PC-3 (cell line): ENCODE measurements at regions not wholly inside any gene's neighbourhood (a gene's known extent, or its start where the extent isn't known, plus 50 kb on each side); places are given as distances from the start of the nearest gene placed in this dataset.

Experiments used
- ATAC-seq: fragments of 200-7000 bp; cut with Tn5 transposase; 2 replicates; pipeline ENCODE4 v1.9.1; 2020; ENCODE audit warnings: mild to moderate bottlenecking, moderate library complexity
- BruUV-seq: library from RNA; stranded (reverse); fragments of 400-500 nt; replicated peaks from 2 replicates; lab custom pipeline; 2021; lab: Mats Ljungman, UMichigan
- CTCF ChIA-PET: fragments of 300-600 bp; sonication (Branson Sonifier 250); formaldehyde crosslinking; loops from one replicate; lab custom pipeline; 2022; ENCODE audit warnings: antibody characterized with exemption; lab: Charles Lee
- POLR2A ChIA-PET: fragments of 300-600 bp; sonication (Branson Sonifier 250); formaldehyde crosslinking; loops from one replicate; lab custom pipeline; 2022; ENCODE audit warnings: antibody characterized with exemption; ENCODE audit not compliant: unreplicated experiment; lab: Charles Lee
- DNase-seq: peaks from one replicate; pipeline ENCODE4 v3.0.0-alpha.2; 2015
- H2AFZ ChIP-seq: fragments of 300-600 bp; sonication (generic); 2 replicates; pipeline ENCODE4 v1.6.0; 2016; ENCODE audit warnings: antibody characterized with exemption, low read length
- H3F3A ChIP-seq: fragments of 300-600 bp; sonication (generic); one replicate; pipeline ENCODE4 v1.6.0; 2017; ENCODE audit warnings: antibody characterized with exemption, low read length, control low read depth, mild to moderate bottlenecking; ENCODE audit not compliant: unreplicated experiment
- H3K27ac ChIP-seq: fragments of 300-600 bp; sonication (generic); 2 replicates; pipeline ENCODE4 v1.5.1; 2016; ENCODE audit warnings: mild to moderate bottlenecking, low read length
- H3K27me3 ChIP-seq: fragments of 300-600 bp; sonication (generic); 2 replicates; pipeline ENCODE4 v1.6.1; 2016; ENCODE audit warnings: low read length, mixed read lengths
- H3K36me3 ChIP-seq: fragments of 300-600 bp; sonication (generic); 2 replicates; pipeline ENCODE4 v1.6.1; 2016; ENCODE audit warnings: low read depth, mixed run types, low read length, mixed read lengths
- H3K4me1 ChIP-seq: fragments of 300-600 bp; sonication (generic); 2 replicates; pipeline ENCODE4 v1.5.1; 2016; ENCODE audit warnings: low read length; ENCODE audit not compliant: insufficient read depth
- H3K4me2 ChIP-seq: fragments of 300-600 bp; sonication (generic); 2 replicates; pipeline ENCODE4 v1.6.0; 2016; ENCODE audit warnings: low read length
- H3K4me3 ChIP-seq: fragments of 300-600 bp; sonication (generic); 2 replicates; pipeline ENCODE4 v1.5.1; 2016; ENCODE audit warnings: mild to moderate bottlenecking, low read length, mixed read lengths
- H3K79me2 ChIP-seq: fragments of 300-600 bp; sonication (generic); 2 replicates; pipeline ENCODE4 v1.6.1; 2017; ENCODE audit warnings: low read length, mixed read lengths
- H3K9ac ChIP-seq: fragments of 300-600 bp; sonication (generic); 2 replicates; pipeline ENCODE4 v1.6.0; 2016; ENCODE audit warnings: mild to moderate bottlenecking, low read length
- H3K9me2 ChIP-seq: fragments of 300-600 bp; sonication (generic); replicated peaks from 2 replicates; pipeline ENCODE4 v1.6.1; 2016; ENCODE audit warnings: mixed run types, low read length, mixed read lengths
- H3K9me3 ChIP-seq: fragments of 300-600 bp; sonication (generic); 2 replicates; pipeline ENCODE4 v1.6.1; 2016; ENCODE audit warnings: low read length, mixed read lengths
- H4K20me1 ChIP-seq: fragments of 300-600 bp; sonication (generic); 2 replicates; pipeline ENCODE4 v1.6.1; 2016; ENCODE audit warnings: low read length, mixed read lengths
- CTCF ChIP-seq: fragments of 300-600 bp; sonication (generic); conservative IDR thresholded peaks from 2 replicates; pipeline ENCODE4 v1.5.1; 2017; ENCODE audit warnings: antibody characterized with exemption, low read depth, mild to moderate bottlenecking, low read length
- EZH2 ChIP-seq: fragments of 300-600 bp; sonication (generic); IDR thresholded peaks from one replicate; pipeline ENCODE4 v1.6.1; 2017; ENCODE audit warnings: antibody characterized with exemption, mild to moderate bottlenecking, low read length; ENCODE audit not compliant: unreplicated experiment
- EZH2phosphoT487 ChIP-seq: fragments of 300-600 bp; sonication (generic); IDR thresholded peaks from 2 replicates; pipeline ENCODE4 v1.6.1; 2018; ENCODE audit warnings: mild to moderate bottlenecking, antibody characterized with exemption, low read length, borderline replicate concordance
- intact Hi-C: fragments of 100-400 bp; cut with micrococcal nuclease; formaldehyde crosslinking; loops from 2 replicates; pipeline ENCODE4 v1.9.0; 2023

- no peak overlapping the region for H3K4me2 ChIP-seq
- no peaks in the 10 kb centered on the region for H3K79me2 ChIP-seq
These were observed 142.0 kb upstream of the IGSF21 start for GRCh38 chr1:17965515-17966100.

GRCh38 chr1:17966341-17966740 is 141.3 kb upstream of the IGSF21 start:
- Histone ChIP-seq H2AFZ (no peak overlapping the region), H3K9me3 (no peaks in the 10 kb centered on the region), H3K9ac (no peak overlapping the region), H3K9me2 (no peaks in the 10 kb centered on the region), H3F3A (no peaks in the 10 kb centered on the region), H3K4me2 (no peak overlapping the region), H3K4me3 (no peak overlapping the region), H4K20me1 (no peaks in the 10 kb centered on the region), H3K4me1 (no peaks in the 10 kb centered on the region), H3K36me3 (no peaks in the 10 kb centered on the region), H3K27ac (no peak overlapping the region), H3K79me2 (no peaks in the 10 kb centered on the region), H3K27me3 (peaks cover 15% of the 10 kb centered on the region; the same call in 1 of the 2 replicates)
- DNase-seq (no peak), ATAC-seq (no peak)
- ChIA-PET POLR2A (no interaction called here), CTCF (no interaction called here)
- no TSS peak for BruUV-seq
- intact Hi-C loops, result no loop called here
- TF ChIP-seq EZH2phosphoT487 (no peak), EZH2 (no peak), CTCF (no peak)

More at GRCh38 chr1:17965515-17966100, 142.0 kb upstream of the IGSF21 start:
- peaks cover 20% of the 10 kb centered on the region for H3K27me3 ChIP-seq
- BruUV-seq, result no TSS peak
- no peaks in the 10 kb centered on the region for H3K9me2 ChIP-seq
- H4K20me1 ChIP-seq, result no peaks in the 10 kb centered on the region
- no peaks in the 10 kb centered on the region for H3K4me1 ChIP-seq
- no peaks in the 10 kb centered on the region for H3F3A ChIP-seq
- no peaks in the 10 kb centered on the region for H3K36me3 ChIP-seq
- ATAC-seq (no peak), DNase-seq (no peak)
- TF ChIP-seq EZH2, result no peak
- TF ChIP-seq EZH2phosphoT487, result no peak
- no peak for TF ChIP-seq CTCF
- intact Hi-C loops, result no loop called here
- CTCF ChIA-PET, result interaction anchor here (0.7 kb wide), 1 partner anchor 168 kb away, joined by 3 read pairs; no protein-coding TSS in a partner anchor
- no peak overlapping the region for H3K27ac ChIP-seq
- no peaks in the 10 kb centered on the region for H3K9me3 ChIP-seq
- no peak overlapping the region for H3K4me3 ChIP-seq
- POLR2A ChIA-PET, result no interaction called here
- H2AFZ ChIP-seq, result no peak overlapping the region
- H3K9ac ChIP-seq, result no peak overlapping the region

- H2AFZ ChIP-seq, result no peak overlapping the region
- BruUV-seq, result no TSS peak
- DNase-seq, result no peak
- ChIA-PET POLR2A (no interaction called here), CTCF (no interaction called here)
- no peak overlapping the region for H3K4me3 ChIP-seq
- H3K9ac ChIP-seq, result no peak overlapping the region
- H3K4me1 ChIP-seq, result no peaks in the 10 kb centered on the region
- no peaks in the 10 kb centered on the region for H3K9me2 ChIP-seq
- H3F3A ChIP-seq, result no peaks in the 10 kb centered on the region
- peaks cover 22% of the 10 kb centered on the region for H3K27me3 ChIP-seq
- no peak for ATAC-seq
- no peak for TF ChIP-seq CTCF
- no peak for TF ChIP-seq EZH2phosphoT487
- no peak for TF ChIP-seq EZH2
- no peaks in the 10 kb centered on the region for H3K36me3 ChIP-seq
- H3K4me2 ChIP-seq, result no peak overlapping the region
- H3K9me3 ChIP-seq, result no peaks in the 10 kb centered on the region
- H3K27ac ChIP-seq, result no peak overlapping the region
- H3K79me2 ChIP-seq, result no peaks in the 10 kb centered on the region
- no peaks in the 10 kb centered on the region for H4K20me1 ChIP-seq
- intact Hi-C loops, result no loop called here
These were observed 139.9 kb upstream of the IGSF21 start for GRCh38 chr1:17967623-17968255.
